DOHH2 (cell line): ENCODE measurements at regions not wholly inside any gene's neighbourhood (a gene's known extent, or its start where the extent isn't known, plus 50 kb on each side); places are given as distances from the start of the nearest gene placed in this dataset.

ENCODE experiments used
- EZH2phosphoT487 ChIP-seq: fragments of 200-600 bp; sonication (generic); IDR thresholded peaks from 2 replicates; pipeline ENCODE4 v1.6.1; 2017; ENCODE audit warnings: borderline replicate concordance, mild to moderate bottlenecking, antibody characterized with exemption, low read length, moderate library complexity, mixed read lengths
- TF ChIP-seq, protein P1 (sequence below): fragments of 200-600 bp; sonication (generic); IDR thresholded peaks from one replicate; pipeline ENCODE4 v1.5.1; 2014; ENCODE audit warnings: antibody characterized with exemption, mild to moderate bottlenecking, low read depth, low read length; ENCODE audit not compliant: poor library complexity, severe bottlenecking

- TF ChIP-seq, protein P1, sequence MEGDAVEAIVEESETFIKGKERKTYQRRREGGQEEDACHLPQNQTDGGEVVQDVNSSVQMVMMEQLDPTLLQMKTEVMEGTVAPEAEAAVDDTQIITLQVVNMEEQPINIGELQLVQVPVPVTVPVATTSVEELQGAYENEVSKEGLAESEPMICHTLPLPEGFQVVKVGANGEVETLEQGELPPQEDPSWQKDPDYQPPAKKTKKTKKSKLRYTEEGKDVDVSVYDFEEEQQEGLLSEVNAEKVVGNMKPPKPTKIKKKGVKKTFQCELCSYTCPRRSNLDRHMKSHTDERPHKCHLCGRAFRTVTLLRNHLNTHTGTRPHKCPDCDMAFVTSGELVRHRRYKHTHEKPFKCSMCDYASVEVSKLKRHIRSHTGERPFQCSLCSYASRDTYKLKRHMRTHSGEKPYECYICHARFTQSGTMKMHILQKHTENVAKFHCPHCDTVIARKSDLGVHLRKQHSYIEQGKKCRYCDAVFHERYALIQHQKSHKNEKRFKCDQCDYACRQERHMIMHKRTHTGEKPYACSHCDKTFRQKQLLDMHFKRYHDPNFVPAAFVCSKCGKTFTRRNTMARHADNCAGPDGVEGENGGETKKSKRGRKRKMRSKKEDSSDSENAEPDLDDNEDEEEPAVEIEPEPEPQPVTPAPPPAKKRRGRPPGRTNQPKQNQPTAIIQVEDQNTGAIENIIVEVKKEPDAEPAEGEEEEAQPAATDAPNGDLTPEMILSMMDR, result no peak
- TF ChIP-seq EZH2phosphoT487, result no peak
Observed at GRCh38 chr21:25383545-25383944, 223.7 kb downstream of the MRPL39 start.
